Activated naive CD8-positive, alpha-beta T cell treated with anti-CD3 and anti-CD28 coated beads for 36 hours (primary cell): ENCODE measurements at regions not wholly inside any gene's neighbourhood (a gene's known extent, or its start where the extent isn't known, plus 50 kb on each side); places are given as distances from the start of the nearest gene placed in this dataset.

Experiments
- DNase-seq: peaks from one replicate; pipeline ENCODE4 v3.0.0; 2021
- H3K27ac Mint-ChIP-seq: one replicate; pipeline ENCODE4 v1.8.0; 2022; ENCODE audit warnings: mild to moderate bottlenecking, moderate library complexity, mixed read lengths
- H3K27me3 Mint-ChIP-seq: one replicate; pipeline ENCODE4 v1.8.0; 2022; ENCODE audit warnings: mild to moderate bottlenecking, mixed read lengths
- H3K36me3 Mint-ChIP-seq: one replicate; pipeline ENCODE4 v1.8.0; 2021; ENCODE audit warnings: mild to moderate bottlenecking, mixed read lengths
- H3K4me1 Mint-ChIP-seq: one replicate; pipeline ENCODE4 v1.8.0; 2021; ENCODE audit warnings: mixed read lengths
- H3K4me3 Mint-ChIP-seq: one replicate; pipeline ENCODE4 v1.8.0; 2022; ENCODE audit warnings: mild to moderate bottlenecking, moderate library complexity, mixed read lengths
- H3K9me3 Mint-ChIP-seq: one replicate; pipeline ENCODE4 v1.8.0; 2022; ENCODE audit warnings: mixed read lengths

DNA sequence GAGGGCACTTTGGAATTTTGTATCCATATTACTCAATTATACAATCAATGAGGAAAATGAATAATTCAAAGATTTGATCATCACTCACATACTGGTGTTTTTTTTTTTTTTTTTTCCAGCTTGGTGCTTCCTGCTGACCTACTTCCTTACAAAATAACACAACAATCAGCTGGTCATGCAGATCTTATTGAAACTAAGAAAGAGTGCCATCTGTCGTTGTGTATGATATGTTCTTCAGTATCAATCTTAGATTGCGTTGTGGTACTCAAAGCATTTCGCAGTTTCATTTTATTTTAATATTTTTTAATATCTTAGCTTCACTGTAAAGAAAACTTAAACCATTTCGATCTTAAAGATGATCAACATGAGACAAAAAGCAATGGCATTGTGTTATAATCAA, 155.6 kb downstream of the OGFRL1 start:
- no peak for DNase-seq
- Mint-ChIP-seq H3K4me1 (no peaks in the 10 kb centered on the region), H3K36me3 (no peaks in the 10 kb centered on the region), H3K4me3 (no peak overlapping the region), H3K27ac (no peak overlapping the region), H3K27me3 (peaks cover 4% of the 10 kb centered on the region), H3K9me3 (peaks cover 4% of the 10 kb centered on the region)

DNA sequence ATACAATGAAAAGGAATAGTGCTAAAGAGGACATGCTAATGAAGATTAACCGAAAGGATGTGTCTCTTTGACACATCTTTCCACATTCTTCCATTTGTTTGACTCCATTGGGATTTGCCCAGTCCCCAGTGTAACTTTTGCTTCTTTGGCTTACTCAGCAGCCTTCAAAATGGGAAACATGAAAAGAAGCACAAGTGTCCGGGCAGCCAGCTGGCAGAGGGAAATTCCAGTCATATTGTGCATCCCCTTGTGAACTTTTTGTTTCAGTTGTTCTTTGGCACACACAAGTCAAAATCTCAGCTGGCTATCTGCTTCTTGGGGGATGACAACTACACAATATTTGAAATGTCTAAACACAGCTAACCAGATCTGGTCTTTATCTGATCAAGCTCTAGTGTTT, 157.4 kb downstream of the OGFRL1 start:
- H3K27ac Mint-ChIP-seq = no peak overlapping the region

DNA sequence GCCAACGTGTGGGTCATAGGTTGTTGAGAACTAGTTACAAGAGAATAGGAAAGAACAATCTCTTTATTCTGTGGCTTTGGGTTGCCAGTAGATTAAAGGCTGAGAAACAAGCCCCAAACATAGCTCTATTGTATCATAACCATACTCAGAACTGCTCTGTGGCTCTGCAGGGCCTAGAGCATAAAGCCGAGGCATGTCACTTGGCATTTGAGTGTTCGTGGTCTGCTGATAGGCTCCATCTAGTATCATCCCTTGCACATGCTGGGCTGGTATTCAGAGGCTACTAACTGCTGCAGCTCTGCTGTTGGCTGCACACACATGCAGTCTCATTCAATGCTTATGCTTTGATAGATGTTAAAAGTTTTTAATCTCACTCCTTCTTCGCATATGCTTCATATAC, 157.9 kb downstream of the OGFRL1 start:
- Mint-ChIP-seq H3K4me1 (no peaks in the 10 kb centered on the region), H3K27me3 (peaks cover 4% of the 10 kb centered on the region), H3K36me3 (no peaks in the 10 kb centered on the region), H3K4me3 (no peak overlapping the region), H3K9me3 (no peaks in the 10 kb centered on the region), H3K27ac (no peak overlapping the region)
- no peak for DNase-seq

More for the DNA sequence above, 157.4 kb downstream of the OGFRL1 start:
- no peaks in the 10 kb centered on the region for H3K4me1 Mint-ChIP-seq
- DNase-seq = no peak
- H3K36me3 Mint-ChIP-seq = no peaks in the 10 kb centered on the region
- H3K9me3 Mint-ChIP-seq = no peaks in the 10 kb centered on the region
- no peak overlapping the region for H3K4me3 Mint-ChIP-seq
- peaks cover 4% of the 10 kb centered on the region for H3K27me3 Mint-ChIP-seq

DNA sequence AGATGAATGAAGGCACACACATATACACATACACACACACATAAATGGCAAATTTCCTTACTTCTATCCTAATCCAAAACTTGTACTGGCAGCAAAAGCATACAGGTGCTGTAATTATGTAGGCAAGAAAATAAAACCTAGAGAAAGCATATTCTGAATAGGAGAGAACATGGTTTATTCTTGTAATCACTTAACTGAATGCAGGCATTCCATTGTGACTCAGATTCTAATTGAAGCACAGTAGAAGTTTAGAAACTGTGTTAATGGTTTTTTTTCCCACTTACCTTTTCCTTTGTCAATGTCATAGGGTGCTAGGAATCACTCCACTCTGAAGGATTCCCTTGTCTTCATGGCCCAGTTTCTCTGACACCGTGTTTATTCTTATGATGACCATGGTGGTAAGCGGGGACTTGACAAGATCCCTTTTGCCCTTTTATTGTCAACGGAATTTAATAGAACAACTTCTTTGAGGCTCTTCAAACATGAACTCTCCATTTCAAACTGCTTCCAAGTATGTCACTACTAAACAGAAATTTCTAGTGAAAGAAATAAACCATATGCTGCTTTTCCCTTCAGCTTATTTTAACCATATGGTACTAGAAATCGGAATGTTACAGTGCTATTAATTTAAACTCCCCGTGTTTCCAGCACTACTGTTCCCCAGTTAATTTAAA, 164.2 kb downstream of the OGFRL1 start:
- no peaks in the 10 kb centered on the region for H3K9me3 Mint-ChIP-seq
- no peaks in the 10 kb centered on the region for H3K36me3 Mint-ChIP-seq

DNA sequence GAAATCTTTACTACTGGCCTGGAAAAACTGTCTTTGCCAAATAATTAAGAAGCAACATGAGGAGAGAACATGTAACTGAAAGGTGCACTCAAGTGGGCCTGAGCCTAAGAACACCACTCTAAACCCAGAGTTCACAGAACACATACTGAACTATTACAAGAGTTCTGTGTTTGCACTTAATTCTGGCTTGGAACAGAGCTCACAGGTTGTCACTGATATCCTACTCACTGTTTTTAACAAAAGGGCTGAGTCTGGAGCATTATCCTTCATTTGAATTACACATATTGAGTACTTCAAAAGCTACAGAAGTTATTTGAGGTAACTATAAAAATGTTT, 164.7 kb downstream of the OGFRL1 start:
- Mint-ChIP-seq H3K27me3 (no peaks in the 10 kb centered on the region), H3K4me1 (no peaks in the 10 kb centered on the region), H3K36me3 (no peaks in the 10 kb centered on the region), H3K9me3 (no peaks in the 10 kb centered on the region), H3K27ac (no peak overlapping the region), H3K4me3 (no peak overlapping the region)
- no peak for DNase-seq

More for the DNA sequence above, 164.2 kb downstream of the OGFRL1 start:
- no peak overlapping the region for H3K27ac Mint-ChIP-seq
- no peak for DNase-seq
- H3K27me3 Mint-ChIP-seq = no peaks in the 10 kb centered on the region
- no peak overlapping the region for H3K4me3 Mint-ChIP-seq
- H3K4me1 Mint-ChIP-seq = no peaks in the 10 kb centered on the region

DNA sequence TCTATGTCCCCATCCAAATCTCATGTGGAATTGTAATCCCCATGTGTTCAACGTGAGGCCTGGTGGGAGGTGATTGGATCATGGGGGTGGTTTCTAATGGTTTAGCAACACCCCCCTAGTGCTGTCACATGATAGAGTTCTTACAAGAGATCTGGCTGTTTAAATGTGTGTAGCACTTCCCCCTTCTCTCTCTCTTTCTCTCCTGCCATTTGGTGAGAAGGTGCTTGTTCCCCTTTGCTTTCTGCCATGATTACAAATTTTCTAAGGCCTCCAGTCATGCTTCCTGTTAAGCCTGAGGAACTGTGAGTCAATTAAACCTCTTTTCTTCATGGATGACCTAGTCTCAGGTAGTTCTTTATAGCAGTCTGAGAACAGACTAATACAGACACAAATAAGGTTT, 165.4 kb downstream of the OGFRL1 start:
- no peaks in the 10 kb centered on the region for H3K27me3 Mint-ChIP-seq
- H3K4me1 Mint-ChIP-seq = no peaks in the 10 kb centered on the region
- H3K27ac Mint-ChIP-seq = no peak overlapping the region
- DNase-seq = no peak
- no peaks in the 10 kb centered on the region for H3K36me3 Mint-ChIP-seq
- H3K4me3 Mint-ChIP-seq = no peak overlapping the region
- no peaks in the 10 kb centered on the region for H3K9me3 Mint-ChIP-seq

DNA sequence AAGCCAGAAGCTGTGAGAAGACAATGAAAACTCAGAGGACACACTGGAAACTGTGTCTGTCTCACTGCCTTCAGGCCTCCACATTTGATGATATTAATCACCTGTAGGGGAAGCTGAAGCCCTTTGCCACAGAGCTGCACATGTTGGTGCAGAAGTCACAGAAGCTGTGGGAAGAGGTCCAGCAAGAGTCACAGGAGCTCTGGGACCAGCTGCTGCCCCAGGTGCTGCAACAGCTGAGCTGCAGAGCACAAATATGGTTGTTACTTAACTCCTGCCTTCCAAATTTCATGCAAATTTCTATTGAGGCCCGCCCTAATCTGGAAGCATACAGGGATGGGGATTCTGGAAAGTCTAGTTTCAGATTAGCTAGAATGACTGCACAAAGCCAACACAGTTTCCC, 169.3 kb downstream of the OGFRL1 start:
- no peak overlapping the region for H3K4me3 Mint-ChIP-seq
- no peak for DNase-seq
- H3K9me3 Mint-ChIP-seq = peaks cover 4% of the 10 kb centered on the region
- H3K27ac Mint-ChIP-seq = no peak overlapping the region
- no peaks in the 10 kb centered on the region for H3K36me3 Mint-ChIP-seq
- H3K4me1 Mint-ChIP-seq = no peaks in the 10 kb centered on the region
- H3K27me3 Mint-ChIP-seq = peaks cover 8% of the 10 kb centered on the region

DNA sequence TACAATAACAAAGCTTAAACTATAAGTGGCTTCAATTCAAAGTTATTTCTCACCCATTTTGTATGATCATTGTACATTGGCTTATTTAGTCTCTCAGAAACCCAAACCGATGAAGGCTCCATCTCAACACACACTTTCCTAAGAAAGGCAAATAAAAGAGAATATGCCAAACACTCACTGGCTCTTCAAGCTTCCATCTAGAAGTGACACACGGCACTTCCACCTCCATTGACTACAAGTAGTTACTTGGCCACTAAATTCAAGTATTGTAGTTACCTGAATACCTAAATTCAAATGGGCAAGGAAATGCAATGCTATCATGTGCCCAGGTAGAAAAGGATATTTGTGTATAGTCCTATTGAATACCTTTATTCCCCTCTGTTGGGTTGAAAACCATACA, 170.6 kb downstream of the OGFRL1 start:
- no peak for DNase-seq
- H3K4me1 Mint-ChIP-seq = no peaks in the 10 kb centered on the region
- no peak overlapping the region for H3K4me3 Mint-ChIP-seq
- H3K27ac Mint-ChIP-seq = no peak overlapping the region
- no peaks in the 10 kb centered on the region for H3K36me3 Mint-ChIP-seq
- peaks cover 5% of the 10 kb centered on the region for H3K9me3 Mint-ChIP-seq
- peaks cover 8% of the 10 kb centered on the region for H3K27me3 Mint-ChIP-seq

DNA sequence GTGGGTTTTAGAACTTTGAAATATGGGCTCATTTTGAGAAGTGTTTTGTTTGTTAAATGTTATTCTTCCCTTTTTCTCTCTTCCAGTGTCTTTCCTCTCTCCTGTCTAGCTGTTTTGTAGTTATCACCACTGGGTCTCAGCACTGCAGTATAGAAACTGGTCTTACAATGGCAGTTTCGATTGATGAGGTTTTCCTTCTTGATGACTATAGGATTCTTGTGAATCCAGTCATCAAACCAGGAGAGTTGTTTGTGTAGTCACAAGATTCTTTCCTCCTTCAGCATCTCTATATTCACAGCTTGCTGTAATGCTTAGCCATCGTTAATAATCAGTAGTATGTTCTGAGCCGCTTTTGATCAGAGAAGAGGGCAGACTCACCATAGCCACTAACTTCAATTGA, 172.3 kb downstream of the OGFRL1 start:
- DNase-seq = no peak
- Mint-ChIP-seq H3K4me1 (no peaks in the 10 kb centered on the region), H3K27me3 (peaks cover 8% of the 10 kb centered on the region), H3K27ac (no peak overlapping the region), H3K9me3 (peaks cover 8% of the 10 kb centered on the region), H3K36me3 (no peaks in the 10 kb centered on the region), H3K4me3 (no peak overlapping the region)

DNA sequence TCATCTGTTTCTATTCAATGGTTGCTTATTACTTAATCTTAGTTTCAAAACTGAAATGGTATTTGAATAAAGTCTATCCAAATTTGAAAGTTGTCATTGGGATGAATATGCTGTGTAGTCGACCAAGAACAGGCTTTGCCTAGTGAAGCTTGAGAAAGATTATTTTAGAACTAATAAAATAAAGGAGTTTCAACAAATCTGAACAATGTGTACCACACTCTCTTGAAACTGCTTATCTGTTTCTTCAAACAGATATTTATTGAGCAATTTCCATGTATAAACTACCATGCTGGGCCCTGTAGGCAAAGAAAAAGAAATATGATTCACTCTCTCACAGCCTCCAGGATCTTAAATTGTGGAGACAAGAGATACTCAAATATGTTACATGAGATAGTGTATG, 174.4 kb downstream of the OGFRL1 start:
- H3K9me3 Mint-ChIP-seq = peaks cover 8% of the 10 kb centered on the region
- no peak overlapping the region for H3K27ac Mint-ChIP-seq
- no peaks in the 10 kb centered on the region for H3K4me1 Mint-ChIP-seq
- H3K4me3 Mint-ChIP-seq = no peak overlapping the region
- no peak for DNase-seq
- peaks cover 8% of the 10 kb centered on the region for H3K27me3 Mint-ChIP-seq
- no peaks in the 10 kb centered on the region for H3K36me3 Mint-ChIP-seq

DNA sequence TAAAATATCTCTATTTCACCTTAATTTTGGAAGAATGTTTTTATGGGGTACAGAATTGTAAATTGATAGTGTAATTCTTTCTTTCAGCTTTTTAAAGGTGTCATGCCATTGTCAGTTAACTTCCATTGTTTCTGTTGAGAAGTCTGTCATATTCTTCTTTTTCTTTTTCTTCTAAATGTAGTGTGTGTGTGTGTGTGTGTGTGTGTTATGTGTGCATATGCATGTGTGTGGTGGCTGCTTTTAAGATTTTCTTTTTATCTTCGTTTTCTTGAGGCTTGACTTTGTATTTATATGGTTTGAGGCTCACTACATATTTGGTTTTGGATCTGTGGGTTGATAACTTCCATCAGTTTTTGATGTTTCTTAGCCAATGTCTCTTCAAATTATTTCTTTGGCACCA, 176.5 kb downstream of the OGFRL1 start:
- Mint-ChIP-seq H3K4me3 (no peak overlapping the region), H3K27me3 (peaks cover 14% of the 10 kb centered on the region), H3K9me3 (peaks cover 8% of the 10 kb centered on the region), H3K36me3 (no peaks in the 10 kb centered on the region), H3K4me1 (no peaks in the 10 kb centered on the region), H3K27ac (no peak overlapping the region)
- DNase-seq = no peak

DNA sequence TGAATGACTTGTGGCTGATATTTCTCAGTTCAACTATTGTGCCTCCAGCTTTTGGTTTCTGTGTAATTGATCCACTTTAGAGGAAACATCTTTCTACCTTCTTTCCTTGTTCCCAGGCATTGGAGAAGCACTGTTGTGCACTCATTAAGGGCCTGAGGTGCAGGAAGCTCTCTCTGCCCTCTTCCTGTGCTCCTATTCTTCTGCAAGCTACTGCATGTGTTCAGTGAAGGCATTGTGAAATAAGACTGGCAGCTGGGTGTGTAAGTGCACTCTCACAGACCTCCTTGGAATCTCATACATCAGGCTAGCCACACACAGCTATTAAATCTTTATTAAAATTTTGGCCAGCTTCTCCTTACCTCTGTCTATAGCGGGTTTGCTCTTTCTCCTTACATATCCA, 177.8 kb downstream of the OGFRL1 start:
- Mint-ChIP-seq H3K36me3 (no peaks in the 10 kb centered on the region), H3K9me3 (peaks cover 8% of the 10 kb centered on the region), H3K27me3 (peaks cover 9% of the 10 kb centered on the region), H3K27ac (no peak overlapping the region), H3K4me3 (no peak overlapping the region), H3K4me1 (no peaks in the 10 kb centered on the region)
- no peak for DNase-seq

DNA sequence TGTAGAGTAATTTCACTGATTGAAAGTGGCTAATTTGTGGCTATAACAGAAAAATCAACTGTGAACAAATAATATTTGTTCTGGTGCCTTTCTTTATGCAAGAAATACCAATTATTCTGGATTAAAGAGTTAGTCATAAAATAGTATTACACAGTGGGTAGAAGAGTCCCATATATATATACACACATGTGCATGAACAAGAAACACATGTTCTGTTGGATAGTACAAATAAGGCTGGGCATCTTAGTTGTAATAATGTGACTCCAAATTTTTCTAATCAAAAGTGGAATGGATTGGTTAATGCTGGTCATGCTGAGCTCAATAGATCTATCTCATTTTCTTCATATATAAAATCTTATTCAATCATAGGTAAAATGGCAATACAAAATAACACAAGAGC, 179.4 kb downstream of the OGFRL1 start:
- peaks cover 4% of the 10 kb centered on the region for H3K9me3 Mint-ChIP-seq
- DNase-seq = no peak
- H3K36me3 Mint-ChIP-seq = no peaks in the 10 kb centered on the region
- H3K27me3 Mint-ChIP-seq = peaks cover 14% of the 10 kb centered on the region
- H3K4me3 Mint-ChIP-seq = no peak overlapping the region
- no peaks in the 10 kb centered on the region for H3K4me1 Mint-ChIP-seq
- H3K27ac Mint-ChIP-seq = no peak overlapping the region

DNA sequence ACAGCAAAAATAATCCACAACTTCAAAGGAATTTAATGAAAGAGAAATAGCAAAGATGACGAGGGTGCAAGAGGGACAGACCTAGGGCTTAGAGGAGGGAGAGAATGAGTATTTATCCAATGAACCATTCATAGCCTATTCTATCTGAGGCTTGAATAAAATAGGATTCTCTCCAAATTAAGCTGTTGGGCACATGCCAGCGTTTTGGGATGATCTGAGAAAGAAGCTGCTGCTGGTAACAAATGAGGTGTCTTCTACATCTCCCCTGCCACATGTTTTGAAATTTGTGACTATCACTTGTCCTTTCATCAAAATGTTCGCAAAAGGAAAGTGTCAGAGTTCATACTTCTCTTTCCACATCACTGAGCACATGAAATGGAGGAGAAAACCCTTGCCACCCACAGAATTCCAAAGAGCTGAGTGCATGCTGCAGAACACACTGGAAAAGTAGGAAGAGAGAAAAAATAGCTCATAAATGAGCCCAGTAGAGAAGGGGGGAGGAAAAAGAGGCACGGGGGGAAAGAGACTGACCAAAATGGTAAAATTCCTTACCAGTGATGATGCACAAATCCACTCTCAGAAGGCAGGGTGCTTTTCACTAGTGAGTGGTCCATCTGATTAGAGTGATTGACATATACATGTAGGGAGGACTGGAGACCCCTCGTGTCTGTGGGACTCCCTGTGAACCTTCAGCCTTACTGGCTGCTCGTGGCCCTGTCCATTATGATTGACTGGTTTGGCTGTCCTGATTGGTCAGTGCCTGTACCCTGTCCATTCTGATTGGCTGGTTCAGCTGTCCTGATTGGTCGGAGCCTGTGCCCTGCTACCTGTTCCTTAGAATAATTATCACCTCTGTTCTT, 180.5 kb downstream of the OGFRL1 start:
- H3K4me3 Mint-ChIP-seq = no peak overlapping the region
- H3K4me1 Mint-ChIP-seq = no peaks in the 10 kb centered on the region
- H3K36me3 Mint-ChIP-seq = no peaks in the 10 kb centered on the region
- peaks cover 18% of the 10 kb centered on the region for H3K27me3 Mint-ChIP-seq
- no peak for DNase-seq
- peaks cover 3% of the 10 kb centered on the region for H3K9me3 Mint-ChIP-seq
- no peak overlapping the region for H3K27ac Mint-ChIP-seq

DNA sequence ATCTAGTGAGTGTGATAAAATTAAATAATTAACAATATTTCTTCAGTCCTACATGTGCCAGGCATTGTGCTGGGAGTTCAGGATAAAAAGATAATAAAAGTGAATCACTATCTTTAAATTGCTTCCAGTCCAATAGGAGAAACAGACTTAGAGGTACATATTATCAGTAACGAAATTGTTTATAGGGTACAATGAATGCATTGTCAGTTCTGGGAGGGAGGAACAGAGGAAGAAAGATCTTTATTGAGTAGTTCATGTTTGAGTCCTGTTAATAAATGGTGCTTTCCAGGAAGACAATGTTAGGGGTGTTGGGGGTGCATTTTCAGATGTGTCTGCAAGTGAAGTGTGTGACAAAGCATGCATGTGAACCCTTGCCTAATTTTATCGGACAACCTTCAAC, 183.1 kb downstream of the OGFRL1 start:
- no peaks in the 10 kb centered on the region for H3K36me3 Mint-ChIP-seq

DNA sequence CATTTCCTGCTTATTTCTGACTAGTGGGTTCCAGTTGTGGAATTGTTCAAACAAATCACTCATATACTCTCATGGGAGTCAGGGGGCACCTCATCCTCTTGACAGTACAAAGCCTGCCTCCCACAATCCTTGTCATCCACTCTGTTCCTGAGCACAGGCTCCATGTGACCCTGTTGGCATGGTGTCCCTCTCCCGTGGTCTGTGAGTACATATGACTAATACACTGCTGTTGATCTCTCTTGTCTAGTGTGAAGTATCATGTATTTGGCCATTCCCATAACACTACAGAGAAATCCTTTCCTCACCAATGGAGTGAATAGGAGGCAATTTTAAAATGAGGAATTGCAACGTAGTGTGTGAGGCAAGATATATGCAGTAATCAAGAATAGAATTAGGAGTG, 185.3 kb downstream of the OGFRL1 start:
- Mint-ChIP-seq H3K4me1 (no peaks in the 10 kb centered on the region), H3K36me3 (no peaks in the 10 kb centered on the region), H3K27me3 (peaks cover 18% of the 10 kb centered on the region), H3K4me3 (no peak overlapping the region), H3K9me3 (no peaks in the 10 kb centered on the region), H3K27ac (no peak overlapping the region)
- no peak for DNase-seq

More for the DNA sequence above, 183.1 kb downstream of the OGFRL1 start:
- Mint-ChIP-seq H3K9me3 (no peaks in the 10 kb centered on the region), H3K27me3 (peaks cover 18% of the 10 kb centered on the region), H3K4me3 (no peak overlapping the region), H3K27ac (no peak overlapping the region), H3K4me1 (no peaks in the 10 kb centered on the region)
- DNase-seq = no peak
